OCI-LY3 (cell line): ENCODE measurements at regions not wholly inside any gene's neighbourhood (a gene's known extent, or its start where the extent isn't known, plus 50 kb on each side); places are given as distances from the start of the nearest gene placed in this dataset.

ENCODE experiments used
- EZH2phosphoT487 ChIP-seq: fragments of 200-600 bp; shearing (Covaris generic); IDR thresholded peaks from 2 replicates; pipeline ENCODE4 v1.6.1; 2018; ENCODE audit warnings: antibody characterized with exemption, mixed run types, low read depth
- TF ChIP-seq, protein P1 (sequence below): fragments of 200-600, 300-600 bp; sonication (generic); IDR thresholded peaks from 2 replicates; pipeline ENCODE4 v1.5.1; 2014; ENCODE audit warnings: antibody characterized with exemption, low read length, low read depth

DNA sequence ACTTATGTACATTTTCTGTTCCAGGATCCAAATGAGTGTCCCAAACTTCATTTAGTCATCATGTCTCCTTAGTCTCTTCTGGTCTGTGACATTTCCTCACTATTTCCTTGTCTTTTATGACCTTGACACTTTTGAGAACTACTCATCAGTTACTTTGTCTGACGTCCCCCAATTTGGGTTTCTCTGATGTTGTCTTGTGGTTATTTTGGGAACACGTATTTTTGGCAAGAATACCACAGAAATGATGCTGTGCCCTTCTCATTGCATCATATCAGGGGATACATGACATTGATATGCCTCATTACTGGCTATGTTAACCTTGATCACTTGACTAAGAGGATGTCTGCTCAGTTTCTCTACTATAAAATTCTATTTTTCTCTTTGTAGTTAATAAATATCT, 308.8 kb downstream of the ZNF674 start:
- TF ChIP-seq, protein P1, sequence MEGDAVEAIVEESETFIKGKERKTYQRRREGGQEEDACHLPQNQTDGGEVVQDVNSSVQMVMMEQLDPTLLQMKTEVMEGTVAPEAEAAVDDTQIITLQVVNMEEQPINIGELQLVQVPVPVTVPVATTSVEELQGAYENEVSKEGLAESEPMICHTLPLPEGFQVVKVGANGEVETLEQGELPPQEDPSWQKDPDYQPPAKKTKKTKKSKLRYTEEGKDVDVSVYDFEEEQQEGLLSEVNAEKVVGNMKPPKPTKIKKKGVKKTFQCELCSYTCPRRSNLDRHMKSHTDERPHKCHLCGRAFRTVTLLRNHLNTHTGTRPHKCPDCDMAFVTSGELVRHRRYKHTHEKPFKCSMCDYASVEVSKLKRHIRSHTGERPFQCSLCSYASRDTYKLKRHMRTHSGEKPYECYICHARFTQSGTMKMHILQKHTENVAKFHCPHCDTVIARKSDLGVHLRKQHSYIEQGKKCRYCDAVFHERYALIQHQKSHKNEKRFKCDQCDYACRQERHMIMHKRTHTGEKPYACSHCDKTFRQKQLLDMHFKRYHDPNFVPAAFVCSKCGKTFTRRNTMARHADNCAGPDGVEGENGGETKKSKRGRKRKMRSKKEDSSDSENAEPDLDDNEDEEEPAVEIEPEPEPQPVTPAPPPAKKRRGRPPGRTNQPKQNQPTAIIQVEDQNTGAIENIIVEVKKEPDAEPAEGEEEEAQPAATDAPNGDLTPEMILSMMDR: no peak
- no peak for TF ChIP-seq EZH2phosphoT487
